Cerebellar nuclear complex (tissue), 1 donor: ENCODE measurements at regions not wholly inside any gene's neighbourhood (a gene's known extent, or its start where the extent isn't known, plus 50 kb on each side); places are given as distances from the start of the nearest gene placed in this dataset.
"Not testable (repeated sequence)": the region's sequence is repeated elsewhere in the genome, so short reads cannot be mapped to it uniquely, and the experiment has no call there.

Source experiments
- DNase-seq, 2 experiments: peaks; one replicate each; lab custom pipeline; 2025; lab: John Stamatoyannopoulos, UW

DNA sequence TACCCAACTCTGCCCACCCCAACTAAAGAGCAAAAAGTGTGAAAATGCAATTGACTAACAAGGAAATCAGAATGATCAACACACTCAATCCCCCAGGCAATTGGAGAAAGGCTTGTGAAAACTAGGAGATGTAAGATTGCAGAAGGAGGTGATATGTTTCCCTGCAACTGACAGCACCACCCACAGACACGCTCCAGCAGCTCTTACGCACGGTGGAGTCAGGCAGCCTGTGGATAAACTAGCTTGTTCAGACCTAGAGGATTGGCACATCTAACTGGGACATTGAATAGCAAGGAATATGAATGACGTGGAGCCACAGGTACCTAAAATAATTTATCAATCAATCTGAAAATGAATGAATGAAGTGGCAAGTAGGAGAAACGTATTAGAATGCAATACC lies 125.7 kb upstream of the MYO3A start:
- no peak for DNase-seq

DNA sequence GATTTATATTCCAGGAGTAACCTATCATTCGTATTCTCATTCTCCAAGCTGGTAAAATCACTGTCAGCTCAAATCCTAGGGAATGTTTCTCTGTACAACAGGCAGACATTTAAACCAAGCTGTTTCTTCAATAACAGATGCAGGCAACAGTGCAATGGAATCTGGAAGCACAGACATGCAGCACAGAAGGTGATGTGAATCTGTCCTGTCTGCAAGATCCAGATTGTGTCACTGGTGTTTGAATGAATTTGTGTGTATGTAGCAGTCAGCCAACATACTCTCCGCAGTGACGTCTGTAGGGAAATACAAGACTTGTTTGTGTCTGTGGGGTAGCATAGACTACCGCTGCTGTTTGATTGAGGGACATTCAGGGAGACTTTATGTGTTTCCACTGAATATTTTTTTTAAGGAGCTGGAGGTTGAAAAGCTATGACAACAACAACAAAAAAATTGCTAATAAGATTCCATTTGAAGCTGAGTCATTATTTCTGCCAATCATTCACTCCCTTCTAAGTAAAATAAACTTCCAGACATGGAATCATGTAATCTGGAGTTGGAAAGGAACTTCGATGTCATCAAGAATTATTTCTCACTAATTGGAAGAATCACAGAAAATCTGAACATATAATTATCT lies 122.9 kb upstream of the MYO3A start:
- DNase-seq = no peak

- no peak for DNase-seq
Observed at GRCh38 chr10:25813511-25813910, 120.5 kb upstream of the MYO3A start.

DNA sequence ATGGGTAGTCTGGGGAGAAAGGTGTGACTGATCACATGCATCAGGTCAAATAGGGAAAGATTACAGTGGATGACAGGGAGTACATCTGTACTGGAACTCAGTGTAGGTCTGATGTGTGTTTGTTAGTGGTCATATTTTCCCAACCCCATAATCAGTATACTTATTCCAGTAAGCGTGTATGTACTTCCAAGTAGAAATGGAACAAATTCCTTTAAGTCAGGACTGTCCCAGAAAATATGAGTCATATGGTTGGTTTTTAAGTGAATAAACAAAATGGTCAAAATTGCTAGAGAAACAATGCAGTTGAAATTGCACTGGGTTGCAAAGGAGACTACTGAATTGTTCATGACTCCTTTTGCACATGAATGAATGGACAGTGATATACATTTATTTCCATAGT lies 118.8 kb upstream of the MYO3A start:
- DNase-seq = no peak

- no peak for DNase-seq
Observed at GRCh38 chr10:25815999-25816768, 117.8 kb upstream of the MYO3A start.

GRCh38 chr10:25817200-25817599 lies 116.8 kb upstream of the MYO3A start:
- no peak for DNase-seq

GRCh38 chr10:25818751-25819150 lies 115.3 kb upstream of the MYO3A start:
- DNase-seq = no peak

- no peak for DNase-seq
Observed at GRCh38 chr10:25820472-25820871, 113.6 kb upstream of the MYO3A start.

DNA sequence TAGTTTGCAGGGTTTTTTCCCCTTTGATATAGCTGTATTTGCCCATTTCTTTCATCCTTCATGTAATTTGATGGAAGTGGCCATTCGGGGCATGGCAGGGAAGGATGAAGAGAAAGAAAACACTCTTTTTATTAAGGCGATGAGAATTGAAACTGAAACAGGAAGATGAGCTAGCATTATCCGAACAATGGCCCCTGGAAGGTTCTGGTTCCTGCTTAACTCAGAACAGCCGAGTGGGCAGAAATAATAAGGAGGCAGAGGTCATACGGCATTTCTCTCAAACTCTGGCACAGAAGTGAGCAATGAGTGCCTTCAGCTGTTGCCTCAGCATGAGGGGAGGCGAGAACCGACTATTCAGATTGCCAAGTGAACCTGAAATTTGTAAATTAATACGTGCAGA lies 113.2 kb upstream of the MYO3A start:
- no peak for DNase-seq

- no peak for DNase-seq
Observed at GRCh38 chr10:25824050-25824449, 110.0 kb upstream of the MYO3A start.

DNA sequence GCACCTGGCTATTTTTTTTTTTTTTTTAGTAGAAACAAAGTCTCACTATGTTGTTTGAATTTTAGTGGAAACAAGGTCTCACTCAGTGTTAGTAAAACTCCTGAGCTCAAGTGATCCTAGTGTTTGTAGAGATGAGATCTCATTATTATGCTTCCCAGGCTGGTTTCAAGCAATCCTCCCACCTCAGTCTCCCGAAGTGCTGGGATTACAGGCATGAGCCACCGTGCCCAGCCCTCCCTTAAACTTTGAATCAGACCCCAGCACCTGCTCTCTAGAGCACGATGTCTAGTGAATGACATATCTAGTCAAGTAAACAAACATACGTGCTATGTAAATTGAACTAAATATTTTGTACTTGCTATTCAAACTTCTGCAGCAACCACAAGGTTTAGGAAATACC lies 105.6 kb upstream of the MYO3A start:
- no peak for DNase-seq

GRCh38 chr10:25831080-25831479 lies 102.9 kb upstream of the MYO3A start:
- DNase-seq = no peak

GRCh38 chr10:25839683-25840082 lies 94.3 kb upstream of the MYO3A start:
- DNase-seq = no peak

- DNase-seq = not testable (repeated sequence)
Observed at GRCh38 chr10:25840875-25841274, 93.2 kb upstream of the MYO3A start.

DNA sequence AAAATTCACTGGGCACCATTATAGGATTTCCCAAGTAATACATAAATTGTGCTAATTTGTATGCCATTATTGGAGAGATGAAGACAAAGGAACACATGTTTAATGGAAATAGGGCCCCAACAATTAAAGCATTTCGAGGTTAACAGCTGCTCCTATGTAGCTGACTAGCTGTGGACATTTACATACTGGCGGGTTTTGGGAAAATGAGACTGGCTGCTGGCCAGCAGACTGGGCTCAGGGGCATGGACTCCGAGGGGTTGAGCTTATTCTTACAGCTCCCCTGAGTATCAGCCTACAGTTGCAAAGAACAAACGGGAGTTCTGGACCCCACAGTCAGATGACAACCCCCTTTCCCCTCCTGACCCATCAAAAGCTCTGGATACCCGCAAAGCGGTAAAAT lies 91.9 kb upstream of the MYO3A start:
- no peak for DNase-seq

DNA sequence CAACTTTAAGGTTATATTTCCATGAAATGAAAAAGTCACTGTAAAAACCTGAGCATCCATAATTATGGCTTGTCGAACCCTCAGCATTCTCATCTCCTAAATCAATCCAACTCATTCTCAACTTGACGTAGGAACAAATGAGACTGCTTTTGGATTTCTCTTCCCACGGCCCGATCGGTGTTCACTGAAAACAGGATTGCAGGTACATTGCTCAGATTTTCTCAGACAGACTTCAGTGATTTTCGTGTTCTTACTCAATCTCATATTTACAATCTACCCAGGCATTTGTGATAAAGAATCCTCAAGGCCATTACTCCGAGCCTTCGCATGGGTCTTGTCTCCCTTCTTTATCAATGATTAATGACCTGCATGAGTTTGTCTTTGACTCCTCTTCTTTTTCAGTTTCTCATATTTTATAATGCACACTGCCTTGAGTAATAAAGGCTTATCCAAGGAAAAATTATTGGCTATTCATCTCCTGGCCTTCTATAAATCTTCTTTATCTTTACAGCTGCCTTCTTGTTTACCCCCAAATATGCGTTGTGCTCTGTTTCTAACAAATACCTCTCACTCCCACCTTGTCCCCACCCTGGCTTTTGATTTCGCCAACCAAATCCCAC lies 90.4 kb upstream of the MYO3A start:
- DNase-seq = no peak

- DNase-seq = not testable (repeated sequence)
Observed at GRCh38 chr10:25844716-25845115, 89.3 kb upstream of the MYO3A start.

DNA sequence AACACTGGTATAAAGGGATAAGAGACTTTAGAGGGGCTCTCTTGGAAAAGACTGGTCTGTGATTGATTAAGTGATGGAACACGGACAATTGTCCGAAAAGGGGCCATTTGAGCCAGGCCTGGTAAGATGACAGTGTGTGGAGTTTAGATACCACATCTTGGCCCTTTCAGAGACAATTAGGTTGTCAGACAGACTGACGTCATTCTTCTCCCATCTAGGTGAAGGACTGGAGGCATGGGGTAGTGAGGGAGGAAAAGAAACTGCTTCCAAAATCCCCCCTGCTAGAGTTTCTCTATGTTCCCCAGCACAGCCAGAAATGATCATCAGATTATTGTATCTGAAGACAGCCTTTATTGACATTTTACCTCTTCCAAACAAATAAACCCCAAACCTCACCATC lies 84.8 kb upstream of the MYO3A start:
- no peak for DNase-seq

GRCh38 chr10:25849988-25850387 lies 84.0 kb upstream of the MYO3A start:
- DNase-seq = no peak

- DNase-seq = no peak
Observed at GRCh38 chr10:25851548-25851947, 82.5 kb upstream of the MYO3A start.

DNA sequence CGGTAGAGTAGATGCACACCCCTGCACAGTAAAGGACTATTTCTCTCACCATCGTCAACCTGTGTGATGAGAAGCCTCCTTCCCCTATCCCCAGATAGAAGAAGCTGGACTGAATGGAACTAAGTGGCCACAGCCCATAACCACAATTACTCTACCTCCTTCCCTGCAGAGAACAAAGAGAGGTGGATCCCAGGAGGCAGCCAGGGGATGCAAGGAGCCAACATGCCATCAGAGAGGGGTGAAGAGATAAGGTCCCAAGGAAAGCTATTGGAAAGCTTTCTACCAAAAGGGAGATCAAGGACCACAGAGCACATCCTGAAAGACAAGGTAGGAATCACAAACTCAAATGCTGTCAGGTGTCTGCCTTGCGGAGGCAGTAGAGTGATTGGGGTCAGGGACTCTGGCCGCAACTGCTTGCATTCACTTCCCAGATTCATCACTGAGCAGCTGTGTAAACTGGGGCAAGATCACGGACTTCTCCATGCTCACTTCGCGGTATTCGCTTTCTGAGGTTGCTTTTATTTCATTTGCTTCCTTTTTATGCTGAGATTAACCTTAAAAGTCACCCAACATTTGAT lies 81.6 kb upstream of the MYO3A start:
- no peak for DNase-seq

DNA sequence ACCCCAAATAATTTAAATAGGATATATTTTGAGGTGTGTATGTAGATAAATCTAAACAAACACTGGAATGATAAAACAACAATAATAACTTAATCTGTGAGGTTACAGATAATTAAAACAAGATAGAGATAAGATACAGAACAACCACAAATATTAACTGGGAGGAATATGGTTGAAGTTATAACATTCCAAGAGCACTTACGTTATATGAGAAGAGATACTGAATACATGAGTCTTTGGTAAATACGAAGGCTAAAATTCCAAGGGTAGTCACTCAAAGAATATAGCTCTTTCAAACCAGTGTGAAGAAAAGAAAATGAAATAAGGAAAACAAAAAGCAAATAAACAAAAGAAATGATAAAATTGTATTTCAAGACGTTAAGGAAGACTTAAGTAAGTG lies 76.0 kb upstream of the MYO3A start:
- no peak for DNase-seq

DNA sequence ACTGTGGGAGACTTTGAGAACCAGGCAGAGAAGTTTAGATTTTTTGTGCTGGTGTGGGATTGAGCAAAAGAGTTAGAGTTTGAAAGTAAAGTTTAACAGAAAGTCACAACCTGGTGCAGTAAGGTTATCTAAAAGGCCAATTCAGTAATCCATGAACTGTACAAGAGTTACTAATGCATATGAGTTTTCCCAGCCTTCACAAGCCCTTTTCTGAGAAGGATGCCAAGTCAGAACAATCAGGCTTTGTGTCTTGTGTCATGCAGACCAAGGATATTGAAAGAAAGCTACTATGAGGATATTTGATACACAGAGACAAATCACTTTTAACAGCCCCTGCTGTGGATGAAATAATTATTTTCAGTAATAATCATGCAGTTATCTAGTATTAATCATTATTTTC lies 68.8 kb upstream of the MYO3A start:
- DNase-seq = no peak
